A172 (cell line): ENCODE measurements at regions not wholly inside any gene's neighbourhood (a gene's known extent, or its start where the extent isn't known, plus 50 kb on each side); places are given as distances from the start of the nearest gene placed in this dataset.
A peak's percentile ranks its signal among the peaks of the same experiment; 100 is the strongest.
"Not testable (repeated sequence)": the region's sequence is repeated elsewhere in the genome, so short reads cannot be mapped to it uniquely, and the experiment has no call there.

Experiments
- DNase-seq: peaks from one replicate; pipeline ENCODE4 v3.0.0-alpha.2; 2015; ENCODE audit warnings: low spot score

DNA sequence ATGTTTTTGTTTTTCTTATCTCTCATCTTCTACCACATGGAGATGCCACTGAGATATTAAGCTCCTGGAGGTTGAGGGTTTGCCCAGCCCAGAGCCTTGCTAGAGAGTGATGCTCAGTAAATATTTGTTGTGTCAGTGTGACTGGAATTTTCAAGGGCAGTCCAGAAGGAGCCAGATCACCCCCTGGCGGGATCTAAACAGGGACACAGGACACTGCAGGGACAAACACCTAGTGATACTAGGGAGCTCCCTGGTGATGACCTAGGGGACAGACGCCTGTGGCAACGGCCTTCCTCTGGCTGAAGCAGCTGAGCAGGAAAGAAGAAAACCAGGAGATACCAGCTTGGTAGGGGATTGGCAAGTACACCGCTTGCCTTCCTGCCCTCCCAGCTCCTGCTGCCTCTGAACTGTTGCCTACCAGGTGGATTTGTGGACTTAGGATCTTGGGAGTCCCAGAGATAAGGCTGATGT is 714.4 kb upstream of the TBX3 start:
- peak; percentile 52 for DNase-seq

GRCh38 chr12:115396567-115396966 is 712.6 kb upstream of the TBX3 start:
- no peak for DNase-seq

GRCh38 chr12:115394496-115395220 is 710.7 kb upstream of the TBX3 start:
- DNase-seq: no peak

GRCh38 chr12:115388139-115388538 is 704.2 kb upstream of the TBX3 start:
- DNase-seq: no peak

DNA sequence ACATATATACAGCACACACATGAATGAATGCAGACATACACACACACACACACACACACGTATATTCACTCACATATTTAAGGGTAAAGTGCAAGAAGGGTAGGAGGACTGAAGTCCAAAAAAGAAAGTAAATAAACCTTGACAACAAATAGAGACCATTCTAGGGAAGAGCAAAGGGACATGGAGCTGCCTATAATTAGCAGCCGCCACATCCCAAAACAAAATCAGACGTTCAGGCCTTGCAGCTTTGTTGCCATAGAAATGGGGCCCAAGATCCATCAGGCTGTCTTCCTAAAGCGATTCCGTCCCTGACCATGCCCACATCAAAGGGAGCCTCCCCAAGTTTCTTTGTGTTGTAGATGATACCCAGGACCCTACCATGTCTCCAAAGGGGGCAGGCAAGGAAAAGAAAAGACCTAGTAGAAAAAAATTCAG is 703.5 kb upstream of the TBX3 start:
- no peak for DNase-seq

DNA sequence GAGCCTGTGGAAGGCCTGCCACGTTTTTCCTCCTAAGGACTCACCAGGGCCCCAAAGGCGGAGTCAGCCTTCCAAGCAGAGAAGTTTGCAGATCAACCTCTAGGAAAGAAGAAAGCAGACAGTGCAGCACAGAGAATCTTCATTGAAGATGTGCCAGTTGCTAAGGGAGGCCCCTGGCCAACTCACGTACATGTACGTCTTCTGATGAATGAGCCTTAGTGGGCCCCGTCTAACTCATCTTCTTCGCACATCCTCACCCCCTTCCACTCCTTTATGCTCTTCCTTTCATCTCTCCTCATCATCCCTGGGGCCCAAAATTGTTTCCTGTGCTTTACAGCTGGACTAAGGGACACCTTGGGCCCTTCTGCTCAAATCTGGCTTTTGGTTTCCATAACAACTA is 703.0 kb upstream of the TBX3 start:
- no peak for DNase-seq

GRCh38 chr12:115385141-115385540 is 701.2 kb upstream of the TBX3 start:
- DNase-seq: no peak

GRCh38 chr12:115384391-115384790 is 700.4 kb upstream of the TBX3 start:
- no peak for DNase-seq

GRCh38 chr12:115383668-115384067 is 699.7 kb upstream of the TBX3 start:
- peak; percentile 16 for DNase-seq

DNA sequence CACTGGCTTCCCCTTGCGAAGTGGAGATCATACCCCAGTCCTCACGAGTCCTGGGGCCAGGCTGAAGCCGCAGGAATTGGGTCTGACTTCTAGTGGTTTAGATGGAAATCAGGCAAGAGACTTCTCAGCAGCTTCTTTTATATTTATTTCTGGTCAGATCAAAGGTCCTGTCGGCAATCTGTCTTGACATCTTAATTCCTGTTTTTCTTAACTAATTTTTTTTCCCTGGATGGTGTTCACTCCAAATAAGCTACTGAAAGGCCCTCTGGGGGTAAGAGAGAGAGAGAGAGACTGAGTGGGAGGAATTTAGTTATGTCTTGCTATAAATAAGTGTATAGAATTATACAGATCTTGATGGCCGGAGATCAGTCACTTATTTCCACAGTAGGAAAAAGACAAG is 698.7 kb upstream of the TBX3 start:
- DNase-seq: no peak

DNA sequence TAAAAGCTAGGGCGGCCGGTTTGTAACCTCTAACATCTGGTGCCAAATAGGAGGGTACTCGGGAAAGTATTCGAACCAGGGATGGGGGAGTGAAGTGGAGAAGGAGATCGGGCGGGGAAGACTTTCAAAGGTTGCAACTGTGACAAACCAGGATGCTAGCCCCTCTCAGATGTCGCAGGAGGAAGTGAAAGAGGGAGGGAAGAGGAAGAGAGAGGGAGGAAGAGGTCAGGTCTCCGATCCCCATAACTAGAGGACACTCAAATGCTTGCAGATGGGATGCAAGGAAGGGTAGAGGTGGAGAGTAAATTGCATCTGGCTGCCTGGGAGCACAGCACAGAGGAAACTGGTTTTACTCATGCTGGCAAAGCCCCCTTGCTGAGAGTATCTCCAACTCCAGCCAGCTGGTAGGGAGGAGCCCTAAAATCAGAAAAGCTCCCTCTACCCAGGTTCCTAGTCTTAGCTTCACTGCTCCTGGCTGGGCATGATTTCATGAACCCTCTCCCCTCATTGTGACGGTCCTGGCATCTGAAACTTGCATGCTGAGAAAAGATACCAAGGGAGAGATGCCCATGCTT is 696.7 kb upstream of the TBX3 start:
- no peak for DNase-seq

- DNase-seq: no peak
Measured at GRCh38 chr12:115378291-115378690, 694.3 kb upstream of the TBX3 start.

- no peak for DNase-seq
Measured at GRCh38 chr12:115377779-115378178, 693.8 kb upstream of the TBX3 start.

GRCh38 chr12:115377230-115377629 is 693.3 kb upstream of the TBX3 start:
- DNase-seq: no peak

DNA sequence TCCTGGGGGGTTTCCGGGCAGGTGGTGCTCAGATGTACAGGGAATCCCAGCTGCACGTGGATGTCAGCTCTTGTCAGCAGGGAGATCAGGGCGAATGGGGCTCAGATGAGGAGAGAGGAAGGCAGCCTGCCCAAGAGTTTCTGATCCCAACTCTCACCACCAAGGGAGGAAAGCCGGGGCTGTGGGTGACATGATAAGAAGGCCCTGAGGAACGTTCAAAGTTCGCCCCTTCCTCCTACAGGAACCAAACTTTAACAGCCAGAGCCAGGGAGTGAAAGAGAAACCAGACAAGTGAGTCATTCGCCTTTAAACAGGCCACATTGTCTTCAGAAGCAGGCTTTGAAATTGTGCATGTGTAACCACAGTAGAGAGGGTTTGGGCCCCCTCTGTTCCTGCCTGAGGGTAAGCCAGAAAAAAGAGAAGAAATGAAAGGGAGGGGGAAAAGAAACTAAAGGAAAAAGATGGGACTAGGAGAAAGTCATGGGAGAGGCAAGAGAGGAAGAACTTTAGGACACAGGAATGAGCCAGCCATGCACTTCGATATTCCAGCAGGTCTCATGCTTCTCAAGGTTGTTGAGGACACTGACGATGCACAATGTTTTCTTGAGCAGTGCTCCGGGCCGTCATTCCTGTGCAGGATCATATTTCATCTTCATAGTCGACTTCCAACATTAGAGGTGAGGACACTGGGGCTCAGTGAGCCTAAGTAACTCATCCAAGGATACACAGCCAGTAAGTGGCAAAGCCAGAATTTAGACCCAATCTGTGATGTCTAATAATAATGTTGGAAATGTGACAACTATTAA is 691.4 kb upstream of the TBX3 start:
- DNase-seq: peak; percentile 54

DNA sequence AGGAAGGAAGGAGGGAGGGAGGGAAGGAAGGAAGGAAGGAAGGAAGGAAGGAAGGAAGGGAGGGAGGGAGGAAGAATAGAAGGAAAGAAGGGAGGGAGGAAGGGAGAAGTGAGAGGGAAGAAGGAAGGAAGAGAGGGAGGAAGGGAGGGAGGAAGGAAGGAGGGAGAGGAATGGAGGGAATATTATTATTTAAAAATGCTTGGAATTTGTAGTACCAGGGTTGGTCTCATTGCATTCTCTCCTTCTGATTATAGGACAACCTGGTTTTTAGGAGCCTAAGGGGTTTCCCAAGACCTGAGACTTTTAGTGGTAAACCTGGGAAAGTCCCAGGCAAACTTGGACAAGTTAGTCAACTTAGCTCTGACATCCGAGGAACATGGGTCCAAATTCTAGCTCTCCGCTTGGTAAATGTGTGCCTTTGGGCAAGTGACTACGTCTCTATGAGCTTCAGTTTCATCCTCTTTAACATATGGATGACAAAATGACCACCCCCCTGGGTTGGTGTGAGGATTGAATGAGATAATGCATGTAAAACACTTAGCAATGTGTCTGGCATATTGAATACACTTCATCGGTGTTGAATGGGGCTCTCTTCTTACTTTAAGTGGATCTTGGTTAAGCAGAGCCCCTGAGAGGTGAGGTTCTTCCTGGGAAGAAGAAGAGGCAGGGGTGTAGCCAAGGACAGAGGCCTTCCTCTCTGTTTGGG is 690.7 kb upstream of the TBX3 start:
- DNase-seq: no peak

GRCh38 chr12:115371711-115372110 is 687.7 kb upstream of the TBX3 start:
- no peak for DNase-seq

GRCh38 chr12:115370650-115371049 is 686.7 kb upstream of the TBX3 start:
- DNase-seq: no peak

- no peak for DNase-seq
Measured at GRCh38 chr12:115370207-115370606, 686.2 kb upstream of the TBX3 start.

- not testable (repeated sequence) for DNase-seq
Measured at GRCh38 chr12:115366277-115366676, 682.3 kb upstream of the TBX3 start.

- DNase-seq: not testable (repeated sequence)
Measured at GRCh38 chr12:115365765-115366164, 681.8 kb upstream of the TBX3 start.

DNA sequence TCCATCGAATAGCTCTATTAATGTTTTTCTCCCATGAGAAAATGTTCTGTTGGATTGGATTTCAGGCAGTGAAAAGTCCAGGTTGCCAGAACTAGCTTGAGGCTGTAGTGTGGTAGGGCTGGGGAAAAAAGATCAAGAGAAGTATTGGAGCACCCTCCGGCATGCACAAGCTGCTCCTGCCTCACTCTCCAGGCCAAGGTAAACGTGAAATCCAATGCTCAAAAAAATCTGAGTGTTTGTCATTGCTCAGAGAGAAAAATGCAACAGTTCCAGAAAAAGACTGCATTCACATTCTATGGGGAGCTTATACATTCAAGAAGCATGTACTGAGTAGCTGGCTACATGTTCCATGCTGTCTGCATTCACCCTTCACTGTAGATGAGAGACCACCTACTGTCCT is 680.9 kb upstream of the TBX3 start:
- DNase-seq: no peak
